ENCODE measurements at regions not wholly inside any gene's neighbourhood (a gene's known extent, or its start where the extent isn't known, plus 50 kb on each side); places are given as distances from the start of the nearest gene placed in this dataset.

GRCh38 chr2:222039821-222040220 lies 259.0 kb downstream of the PAX3 start:
- no peaks in the 10 kb centered on the region for H3K9me3 ChIP-seq (ENCODE audit: control insufficient read depth, low read length)
- no peak overlapping the region for H3K27ac ChIP-seq (ENCODE audit: low read depth, low read length, severe bottlenecking)
- H3K4me1 ChIP-seq (ENCODE audit: control insufficient read depth, insufficient read depth, low read length, poor library complexity, severe bottlenecking): peaks cover 4% of the 10 kb centered on the region
- no peak overlapping the region for H3K4me3 ChIP-seq (ENCODE audit: extremely low read depth, insufficient read depth, low read length, poor library complexity, severe bottlenecking)
- 67 to 76% methylated on average over 3 of the region's 3 CpGs for WGBS, 2 experiments (ENCODE audit: insufficient coverage in 2 of 2)
- no peaks in the 10 kb centered on the region for H3K36me3 ChIP-seq (ENCODE audit: control insufficient read depth, insufficient read depth, low read length)

- Histone ChIP-seq H3K4me1 (ENCODE audit: control insufficient read depth, insufficient read depth, low read length, poor library complexity, severe bottlenecking) (peaks cover 4% of the 10 kb centered on the region), H3K36me3 (ENCODE audit: control insufficient read depth, insufficient read depth, low read length) (no peaks in the 10 kb centered on the region), H3K27ac (ENCODE audit: low read depth, low read length, severe bottlenecking) (no peak overlapping the region), H3K9me3 (ENCODE audit: control insufficient read depth, low read length) (no peaks in the 10 kb centered on the region), H3K4me3 (ENCODE audit: extremely low read depth, insufficient read depth, low read length, poor library complexity, severe bottlenecking) (no peak overlapping the region)
- WGBS, 2 experiments (ENCODE audit: insufficient coverage in 2 of 2): 42 to 45% methylated on average over 2 of the region's 4 CpGs
Observed at GRCh38 chr2:222038067-222038802, 260.6 kb downstream of the PAX3 start.

GRCh38 chr2:222037211-222037610 lies 261.6 kb downstream of the PAX3 start:
- Histone ChIP-seq H3K27ac (ENCODE audit: low read depth, low read length, severe bottlenecking) (no peak overlapping the region), H3K9me3 (ENCODE audit: control insufficient read depth, low read length) (no peaks in the 10 kb centered on the region), H3K4me1 (ENCODE audit: control insufficient read depth, insufficient read depth, low read length, poor library complexity, severe bottlenecking) (no peaks in the 10 kb centered on the region), H3K4me3 (ENCODE audit: extremely low read depth, insufficient read depth, low read length, poor library complexity, severe bottlenecking) (no peak overlapping the region), H3K36me3 (ENCODE audit: control insufficient read depth, insufficient read depth, low read length) (no peaks in the 10 kb centered on the region)
- WGBS, 2 experiments (ENCODE audit: insufficient coverage in 2 of 2): 67 to 88% methylated on average over 1 of the region's 3 CpGs

DNA sequence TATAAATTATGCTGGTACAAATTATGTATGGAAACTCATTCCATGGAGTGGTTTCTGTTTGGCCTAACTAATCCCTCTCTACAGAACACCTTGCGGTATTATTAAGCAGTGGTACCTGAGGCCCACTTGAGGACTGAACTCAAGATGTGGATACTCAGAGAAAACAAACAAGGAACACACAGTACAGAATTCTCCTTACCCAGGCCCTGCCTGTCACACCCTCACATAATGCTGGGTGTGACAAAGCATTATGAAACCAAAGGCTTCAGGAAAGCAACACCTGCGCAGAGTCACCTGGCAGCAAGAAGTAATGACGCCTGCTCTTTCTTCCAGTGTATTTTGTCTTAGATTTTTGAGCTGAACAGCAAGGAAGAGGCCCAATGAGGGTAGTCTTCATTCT lies 264.7 kb downstream of the PAX3 start:
- Histone ChIP-seq H3K9me3 (ENCODE audit: control insufficient read depth, low read length) (peaks cover 3% of the 10 kb centered on the region), H3K27ac (ENCODE audit: low read depth, low read length, severe bottlenecking) (no peak overlapping the region), H3K4me3 (ENCODE audit: extremely low read depth, insufficient read depth, low read length, poor library complexity, severe bottlenecking) (no peak overlapping the region), H3K4me1 (ENCODE audit: control insufficient read depth, insufficient read depth, low read length, poor library complexity, severe bottlenecking) (no peaks in the 10 kb centered on the region), H3K36me3 (ENCODE audit: control insufficient read depth, insufficient read depth, low read length) (no peaks in the 10 kb centered on the region)
- WGBS, 2 experiments (ENCODE audit: insufficient coverage in 2 of 2): 100% methylated on average over 2 of the region's 3 CpGs; no CpG with 5 or more reads in 1 of the 2 experiments

DNA sequence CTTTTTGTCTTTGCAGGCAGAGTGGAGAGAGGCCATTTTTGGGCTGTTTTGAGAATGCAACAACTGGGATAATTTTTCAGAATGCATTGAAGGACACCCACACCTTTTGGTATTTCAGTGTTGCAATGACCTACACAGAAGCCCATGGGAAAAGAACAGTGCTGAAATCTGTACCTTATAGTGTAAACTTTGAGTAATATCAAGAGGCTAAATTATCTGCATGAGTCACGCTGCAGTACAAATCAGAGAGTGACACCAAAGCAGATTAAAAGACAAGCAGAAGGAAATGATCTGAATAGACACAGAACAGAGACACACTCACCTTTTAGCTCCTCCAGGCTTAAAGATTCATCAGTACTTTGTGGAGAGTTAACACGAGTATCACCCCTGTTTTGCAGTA lies 265.3 kb downstream of the PAX3 start:
- no peaks in the 10 kb centered on the region for H3K4me1 ChIP-seq (ENCODE audit: control insufficient read depth, insufficient read depth, low read length, poor library complexity, severe bottlenecking)
- H3K36me3 ChIP-seq (ENCODE audit: control insufficient read depth, insufficient read depth, low read length): no peaks in the 10 kb centered on the region
- 100% methylated on average over 1 of the region's 2 CpGs for WGBS, 2 experiments (ENCODE audit: insufficient coverage in 2 of 2)
- H3K9me3 ChIP-seq (ENCODE audit: control insufficient read depth, low read length): peaks cover 6% of the 10 kb centered on the region
- no peak overlapping the region for H3K27ac ChIP-seq (ENCODE audit: low read depth, low read length, severe bottlenecking)
- no peak overlapping the region for H3K4me3 ChIP-seq (ENCODE audit: extremely low read depth, insufficient read depth, low read length, poor library complexity, severe bottlenecking)

- 8 to 30% methylated on average over 1 to 2 of the region's 3 CpGs for WGBS, 2 experiments (ENCODE audit: insufficient coverage in 2 of 2)
- Histone ChIP-seq H3K36me3 (ENCODE audit: control insufficient read depth, insufficient read depth, low read length) (no peaks in the 10 kb centered on the region), H3K4me3 (ENCODE audit: extremely low read depth, insufficient read depth, low read length, poor library complexity, severe bottlenecking) (no peak overlapping the region), H3K9me3 (ENCODE audit: control insufficient read depth, low read length) (peaks cover 6% of the 10 kb centered on the region), H3K4me1 (ENCODE audit: control insufficient read depth, insufficient read depth, low read length, poor library complexity, severe bottlenecking) (no peaks in the 10 kb centered on the region), H3K27ac (ENCODE audit: low read depth, low read length, severe bottlenecking) (no peak overlapping the region)
Observed at GRCh38 chr2:222025881-222026271, 272.9 kb downstream of the PAX3 start.

DNA sequence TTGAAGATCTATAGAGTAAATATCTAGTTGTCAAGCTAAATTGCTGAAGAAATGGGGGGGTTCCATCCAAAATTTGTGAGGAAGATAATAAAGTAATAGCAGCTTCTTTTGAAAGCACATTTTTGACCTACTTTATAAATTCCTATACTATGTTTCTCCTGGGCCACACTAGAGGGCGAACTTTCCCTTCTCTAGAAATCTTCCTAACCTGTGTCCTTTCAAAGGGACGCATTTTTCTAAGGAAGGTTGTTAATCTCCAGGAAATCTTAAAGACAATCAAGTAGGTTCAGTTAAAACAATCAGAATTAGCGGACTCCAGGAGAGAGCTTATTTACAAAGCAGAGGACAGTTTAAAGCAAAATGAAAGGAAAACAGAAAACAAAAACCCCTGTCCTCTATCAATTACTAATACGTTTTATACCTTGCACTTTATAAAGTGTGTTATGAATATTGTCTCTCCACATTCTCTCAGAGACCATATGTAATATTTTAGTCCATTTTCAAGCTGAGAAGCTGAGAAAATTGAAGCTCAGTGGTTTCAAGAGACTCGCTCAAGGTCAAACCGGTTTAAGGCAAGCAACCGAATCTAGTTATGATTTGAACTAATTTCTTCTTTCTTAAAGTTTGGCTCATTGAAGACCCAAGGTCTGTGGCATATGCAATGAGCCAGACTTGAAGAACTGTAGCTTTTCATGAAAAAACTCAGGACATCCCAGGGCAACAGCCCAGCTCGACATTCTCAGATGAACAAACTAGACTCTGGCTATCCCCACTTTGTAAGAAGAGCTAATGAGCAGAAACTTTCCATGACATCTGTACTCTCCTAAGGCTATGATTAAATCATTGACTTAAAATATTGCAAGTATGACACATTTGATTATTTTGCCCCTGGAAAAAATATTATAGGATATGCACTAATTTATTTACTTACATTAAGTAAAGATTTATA lies 273.6 kb downstream of the PAX3 start:
- Histone ChIP-seq H3K4me3 (ENCODE audit: extremely low read depth, insufficient read depth, low read length, poor library complexity, severe bottlenecking) (no peak overlapping the region), H3K9me3 (ENCODE audit: control insufficient read depth, low read length) (peaks cover 6% of the 10 kb centered on the region), H3K27ac (ENCODE audit: low read depth, low read length, severe bottlenecking) (no peak overlapping the region), H3K4me1 (ENCODE audit: control insufficient read depth, insufficient read depth, low read length, poor library complexity, severe bottlenecking) (no peaks in the 10 kb centered on the region), H3K36me3 (ENCODE audit: control insufficient read depth, insufficient read depth, low read length) (no peaks in the 10 kb centered on the region)
- 12 to 23% methylated on average over 3 to 4 of the region's 8 CpGs for WGBS, 2 experiments (ENCODE audit: insufficient coverage in 2 of 2)

DNA sequence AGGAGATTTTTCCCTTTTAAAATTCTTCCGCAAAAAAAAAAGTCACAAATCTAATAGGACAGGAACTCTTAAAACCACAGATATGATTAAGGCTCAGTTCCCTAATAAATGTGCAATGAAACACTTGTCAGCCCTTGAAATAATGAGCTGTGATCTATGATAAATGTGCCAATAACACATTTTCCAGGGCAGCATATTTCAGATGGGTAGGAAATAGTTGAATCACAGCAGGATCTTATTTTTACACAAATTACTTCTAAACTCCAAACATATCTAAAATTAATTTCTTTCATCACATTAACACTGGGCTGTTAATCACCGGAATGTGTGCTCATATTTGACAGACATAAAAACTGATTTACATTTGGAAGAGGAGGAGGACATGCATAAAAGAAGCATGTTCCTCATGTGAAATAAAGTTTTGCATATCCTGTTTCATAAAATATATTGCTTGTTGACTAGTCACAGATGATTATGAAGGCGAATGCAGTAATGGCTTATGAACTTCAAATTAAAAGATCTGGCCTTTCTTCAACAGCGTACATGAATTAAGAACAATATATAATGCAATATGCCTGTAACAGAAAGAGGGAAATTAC lies 281.4 kb downstream of the PAX3 start:
- Histone ChIP-seq H3K4me1 (ENCODE audit: control insufficient read depth, insufficient read depth, low read length, poor library complexity, severe bottlenecking) (no peaks in the 10 kb centered on the region), H3K36me3 (ENCODE audit: control insufficient read depth, insufficient read depth, low read length) (no peaks in the 10 kb centered on the region), H3K9me3 (ENCODE audit: control insufficient read depth, low read length) (no peaks in the 10 kb centered on the region), H3K27ac (ENCODE audit: low read depth, low read length, severe bottlenecking) (no peak overlapping the region), H3K4me3 (ENCODE audit: extremely low read depth, insufficient read depth, low read length, poor library complexity, severe bottlenecking) (no peak overlapping the region)
- 100% methylated on average over 1 of the region's 4 CpGs for WGBS, 2 experiments (ENCODE audit: insufficient coverage in 2 of 2)

GRCh38 chr2:222013889-222014288 lies 284.9 kb downstream of the PAX3 start:
- Histone ChIP-seq H3K27ac (ENCODE audit: low read depth, low read length, severe bottlenecking) (no peak overlapping the region), H3K4me1 (ENCODE audit: control insufficient read depth, insufficient read depth, low read length, poor library complexity, severe bottlenecking) (no peaks in the 10 kb centered on the region), H3K4me3 (ENCODE audit: extremely low read depth, insufficient read depth, low read length, poor library complexity, severe bottlenecking) (no peak overlapping the region), H3K36me3 (ENCODE audit: control insufficient read depth, insufficient read depth, low read length) (no peaks in the 10 kb centered on the region), H3K9me3 (ENCODE audit: control insufficient read depth, low read length) (no peaks in the 10 kb centered on the region)
- WGBS, 2 experiments (ENCODE audit: insufficient coverage in 2 of 2): no CpG with 5 or more reads among the region's 3 CpGs

DNA sequence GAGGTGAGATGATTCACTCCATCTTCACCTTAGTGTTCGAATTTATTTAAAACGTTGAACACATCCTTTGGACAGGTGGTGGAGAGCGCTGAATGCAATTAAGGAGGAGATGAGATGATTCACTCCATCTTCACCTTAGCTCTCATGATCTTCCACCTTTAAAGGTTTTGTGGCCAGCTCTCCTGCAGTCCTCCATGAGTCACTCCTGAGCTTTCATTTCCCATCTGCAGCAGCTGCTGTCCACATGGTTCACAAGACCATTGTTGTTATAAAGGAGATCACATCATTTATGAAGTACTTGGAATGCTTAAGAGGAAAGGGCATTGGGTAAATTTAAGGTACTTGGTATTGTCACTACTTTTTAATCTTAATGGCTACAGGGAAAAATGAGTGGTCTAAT lies 298.5 kb downstream of the PAX3 start:
- Histone ChIP-seq H3K4me1 (ENCODE audit: control insufficient read depth, insufficient read depth, low read length, poor library complexity, severe bottlenecking) (peaks cover 28% of the 10 kb centered on the region), H3K4me3 (ENCODE audit: extremely low read depth, insufficient read depth, low read length, poor library complexity, severe bottlenecking) (no peak overlapping the region), H3K36me3 (ENCODE audit: control insufficient read depth, insufficient read depth, low read length) (no peaks in the 10 kb centered on the region), H3K27ac (ENCODE audit: low read depth, low read length, severe bottlenecking) (peak overlapping the region; percentile 1), H3K9me3 (ENCODE audit: control insufficient read depth, low read length) (no peaks in the 10 kb centered on the region)
- WGBS, 2 experiments (ENCODE audit: insufficient coverage in 2 of 2): 100% methylated on average over 2 of the region's 3 CpGs; no CpG with 5 or more reads in 1 of the 2 experiments
